H1 (cell line): ENCODE measurements at regions not wholly inside any gene's neighbourhood (a gene's known extent, or its start where the extent isn't known, plus 50 kb on each side); places are given as distances from the start of the nearest gene placed in this dataset.

Source experiments
- BACH1 ChIP-seq: IDR thresholded peaks from 2 replicates; pipeline ENCODE4 v1.6.1; 2012; ENCODE audit warnings: low read length, improper control_type of control experiment
- GABPA ChIP-seq: IDR thresholded peaks from 2 replicates; pipeline ENCODE4 v1.6.1; 2011; ENCODE audit warnings: mild to moderate bottlenecking, low read length, moderate library complexity, borderline replicate concordance; ENCODE audit not compliant: insufficient read depth
- JUN ChIP-seq: IDR thresholded peaks from 2 replicates; pipeline ENCODE4 v1.6.1; 2011; ENCODE audit warnings: low read depth, mild to moderate bottlenecking, improper control_type of control experiment, low read length
- POLR2AphosphoS5 ChIP-seq: IDR thresholded peaks from 2 replicates; pipeline ENCODE4 v1.6.1; 2011; ENCODE audit warnings: low read depth, low read length
- TAF7 ChIP-seq: optimal IDR thresholded peaks from 2 replicates; pipeline ENCODE3; 2011; ENCODE audit warnings: low read depth, mild to moderate bottlenecking, inconsistent platforms, low read length, moderate library complexity, borderline replicate concordance
- ZNF274 ChIP-seq: IDR thresholded peaks from 2 replicates; pipeline ENCODE4 v1.7.0; 2012; ENCODE audit warnings: low read length, borderline replicate concordance; ENCODE audit errors: extremely low read depth
- TF ChIP-seq, protein P1 (sequence below): fragments of 300-600 bp; sonication (generic); IDR thresholded peaks from 2 replicates; pipeline ENCODE4 v1.7.1; 2012; ENCODE audit warnings: low read length, moderate library complexity, mild to moderate bottlenecking, inconsistent platforms; ENCODE audit not compliant: insufficient replicate concordance

GRCh38 chr5:33375900-33376299, 64.9 kb upstream of the TARS1 start (continued):
- TF ChIP-seq, protein P1, sequence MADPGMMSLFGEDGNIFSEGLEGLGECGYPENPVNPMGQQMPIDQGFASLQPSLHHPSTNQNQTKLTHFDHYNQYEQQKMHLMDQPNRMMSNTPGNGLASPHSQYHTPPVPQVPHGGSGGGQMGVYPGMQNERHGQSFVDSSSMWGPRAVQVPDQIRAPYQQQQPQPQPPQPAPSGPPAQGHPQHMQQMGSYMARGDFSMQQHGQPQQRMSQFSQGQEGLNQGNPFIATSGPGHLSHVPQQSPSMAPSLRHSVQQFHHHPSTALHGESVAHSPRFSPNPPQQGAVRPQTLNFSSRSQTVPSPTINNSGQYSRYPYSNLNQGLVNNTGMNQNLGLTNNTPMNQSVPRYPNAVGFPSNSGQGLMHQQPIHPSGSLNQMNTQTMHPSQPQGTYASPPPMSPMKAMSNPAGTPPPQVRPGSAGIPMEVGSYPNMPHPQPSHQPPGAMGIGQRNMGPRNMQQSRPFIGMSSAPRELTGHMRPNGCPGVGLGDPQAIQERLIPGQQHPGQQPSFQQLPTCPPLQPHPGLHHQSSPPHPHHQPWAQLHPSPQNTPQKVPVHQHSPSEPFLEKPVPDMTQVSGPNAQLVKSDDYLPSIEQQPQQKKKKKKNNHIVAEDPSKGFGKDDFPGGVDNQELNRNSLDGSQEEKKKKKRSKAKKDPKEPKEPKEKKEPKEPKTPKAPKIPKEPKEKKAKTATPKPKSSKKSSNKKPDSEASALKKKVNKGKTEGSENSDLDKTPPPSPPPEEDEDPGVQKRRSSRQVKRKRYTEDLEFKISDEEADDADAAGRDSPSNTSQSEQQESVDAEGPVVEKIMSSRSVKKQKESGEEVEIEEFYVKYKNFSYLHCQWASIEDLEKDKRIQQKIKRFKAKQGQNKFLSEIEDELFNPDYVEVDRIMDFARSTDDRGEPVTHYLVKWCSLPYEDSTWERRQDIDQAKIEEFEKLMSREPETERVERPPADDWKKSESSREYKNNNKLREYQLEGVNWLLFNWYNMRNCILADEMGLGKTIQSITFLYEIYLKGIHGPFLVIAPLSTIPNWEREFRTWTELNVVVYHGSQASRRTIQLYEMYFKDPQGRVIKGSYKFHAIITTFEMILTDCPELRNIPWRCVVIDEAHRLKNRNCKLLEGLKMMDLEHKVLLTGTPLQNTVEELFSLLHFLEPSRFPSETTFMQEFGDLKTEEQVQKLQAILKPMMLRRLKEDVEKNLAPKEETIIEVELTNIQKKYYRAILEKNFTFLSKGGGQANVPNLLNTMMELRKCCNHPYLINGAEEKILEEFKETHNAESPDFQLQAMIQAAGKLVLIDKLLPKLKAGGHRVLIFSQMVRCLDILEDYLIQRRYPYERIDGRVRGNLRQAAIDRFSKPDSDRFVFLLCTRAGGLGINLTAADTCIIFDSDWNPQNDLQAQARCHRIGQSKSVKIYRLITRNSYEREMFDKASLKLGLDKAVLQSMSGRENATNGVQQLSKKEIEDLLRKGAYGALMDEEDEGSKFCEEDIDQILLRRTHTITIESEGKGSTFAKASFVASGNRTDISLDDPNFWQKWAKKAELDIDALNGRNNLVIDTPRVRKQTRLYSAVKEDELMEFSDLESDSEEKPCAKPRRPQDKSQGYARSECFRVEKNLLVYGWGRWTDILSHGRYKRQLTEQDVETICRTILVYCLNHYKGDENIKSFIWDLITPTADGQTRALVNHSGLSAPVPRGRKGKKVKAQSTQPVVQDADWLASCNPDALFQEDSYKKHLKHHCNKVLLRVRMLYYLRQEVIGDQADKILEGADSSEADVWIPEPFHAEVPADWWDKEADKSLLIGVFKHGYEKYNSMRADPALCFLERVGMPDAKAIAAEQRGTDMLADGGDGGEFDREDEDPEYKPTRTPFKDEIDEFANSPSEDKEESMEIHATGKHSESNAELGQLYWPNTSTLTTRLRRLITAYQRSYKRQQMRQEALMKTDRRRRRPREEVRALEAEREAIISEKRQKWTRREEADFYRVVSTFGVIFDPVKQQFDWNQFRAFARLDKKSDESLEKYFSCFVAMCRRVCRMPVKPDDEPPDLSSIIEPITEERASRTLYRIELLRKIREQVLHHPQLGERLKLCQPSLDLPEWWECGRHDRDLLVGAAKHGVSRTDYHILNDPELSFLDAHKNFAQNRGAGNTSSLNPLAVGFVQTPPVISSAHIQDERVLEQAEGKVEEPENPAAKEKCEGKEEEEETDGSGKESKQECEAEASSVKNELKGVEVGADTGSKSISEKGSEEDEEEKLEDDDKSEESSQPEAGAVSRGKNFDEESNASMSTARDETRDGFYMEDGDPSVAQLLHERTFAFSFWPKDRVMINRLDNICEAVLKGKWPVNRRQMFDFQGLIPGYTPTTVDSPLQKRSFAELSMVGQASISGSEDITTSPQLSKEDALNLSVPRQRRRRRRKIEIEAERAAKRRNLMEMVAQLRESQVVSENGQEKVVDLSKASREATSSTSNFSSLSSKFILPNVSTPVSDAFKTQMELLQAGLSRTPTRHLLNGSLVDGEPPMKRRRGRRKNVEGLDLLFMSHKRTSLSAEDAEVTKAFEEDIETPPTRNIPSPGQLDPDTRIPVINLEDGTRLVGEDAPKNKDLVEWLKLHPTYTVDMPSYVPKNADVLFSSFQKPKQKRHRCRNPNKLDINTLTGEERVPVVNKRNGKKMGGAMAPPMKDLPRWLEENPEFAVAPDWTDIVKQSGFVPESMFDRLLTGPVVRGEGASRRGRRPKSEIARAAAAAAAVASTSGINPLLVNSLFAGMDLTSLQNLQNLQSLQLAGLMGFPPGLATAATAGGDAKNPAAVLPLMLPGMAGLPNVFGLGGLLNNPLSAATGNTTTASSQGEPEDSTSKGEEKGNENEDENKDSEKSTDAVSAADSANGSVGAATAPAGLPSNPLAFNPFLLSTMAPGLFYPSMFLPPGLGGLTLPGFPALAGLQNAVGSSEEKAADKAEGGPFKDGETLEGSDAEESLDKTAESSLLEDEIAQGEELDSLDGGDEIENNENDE: no peak
- no peak for TF ChIP-seq BACH1
- no peak for TF ChIP-seq JUN
- TF ChIP-seq POLR2AphosphoS5: no peak
- no peak for TF ChIP-seq ZNF274
- no peak for TF ChIP-seq TAF7
- no peak for TF ChIP-seq GABPA
